OCI-LY3 (cell line): ENCODE measurements at regions not wholly inside any gene's neighbourhood (a gene's known extent, or its start where the extent isn't known, plus 50 kb on each side); places are given as distances from the start of the nearest gene placed in this dataset.
"Not testable (repeated sequence)": the region's sequence is repeated elsewhere in the genome, so short reads cannot be mapped to it uniquely, and the experiment has no call there.

Source experiments
- H2AFZ ChIP-seq: fragments of 200-600, 300-600 bp; shearing (Covaris generic); 2 replicates; pipeline ENCODE4 v1.6.0; 2014; ENCODE audit warnings: antibody characterized with exemption, low read depth, low read length
- H3K27ac ChIP-seq: fragments of 200-600, 300-600 bp; sonication (generic); 2 replicates; pipeline ENCODE4 v1.5.1; 2014; ENCODE audit warnings: mild to moderate bottlenecking, low read length, moderate library complexity, mixed read lengths
- H3K27me3 ChIP-seq: fragments of 200-600, 300-600 bp; sonication (generic); 2 replicates; pipeline ENCODE4 v1.6.1; 2014; ENCODE audit warnings: low read depth, low read length, mixed read lengths
- H3K36me3 ChIP-seq: fragments of 200-600, 300-600 bp; sonication (generic); replicated peaks from 2 replicates; pipeline ENCODE3; 2014; ENCODE audit warnings: low read depth, low read length, mixed read lengths
- H3K4me1 ChIP-seq: fragments of 300-600, 200-600 bp; sonication (generic); 2 replicates; pipeline ENCODE4 v1.6.1; 2014; ENCODE audit warnings: low read length, mixed read lengths
- H3K4me2 ChIP-seq: fragments of 200-600, 300-600 bp; sonication (generic); 2 replicates; pipeline ENCODE4 v1.6.1; 2014; ENCODE audit warnings: low read length, mixed read lengths
- H3K4me3 ChIP-seq: fragments of 300-600, 200-600 bp; sonication (generic); 2 replicates; pipeline ENCODE4 v1.5.1; 2014; ENCODE audit warnings: antibody characterized with exemption, mild to moderate bottlenecking, low read length, moderate library complexity
- H3K79me2 ChIP-seq: fragments of 300-600, 200-600 bp; shearing (Covaris generic); 2 replicates; pipeline ENCODE4 v1.6.1; 2014; ENCODE audit warnings: mild to moderate bottlenecking, low read length, mixed read lengths
- H3K9ac ChIP-seq: fragments of 300-600, 200-600 bp; shearing (Covaris generic); 2 replicates; pipeline ENCODE4 v1.6.0; 2014; ENCODE audit warnings: mild to moderate bottlenecking, low read length, moderate library complexity
- H3K9me3 ChIP-seq: fragments of 200-600, 300-600 bp; shearing (Covaris generic); 2 replicates; pipeline ENCODE4 v1.6.1; 2014; ENCODE audit warnings: low read length, mixed read lengths; ENCODE audit not compliant: insufficient read depth
- H4K20me1 ChIP-seq: fragments of 200-600, 300-600 bp; sonication (generic); 2 replicates; pipeline ENCODE4 v1.6.1; 2016; ENCODE audit warnings: low read length, mixed read lengths; ENCODE audit not compliant: insufficient read depth
- CTCF ChIP-seq: fragments of 200-600, 300-600 bp; sonication (generic); IDR thresholded peaks from 2 replicates; pipeline ENCODE4 v1.5.1; 2014; ENCODE audit warnings: antibody characterized with exemption, low read length, low read depth
- EZH2phosphoT487 ChIP-seq: fragments of 200-600 bp; shearing (Covaris generic); IDR thresholded peaks from 2 replicates; pipeline ENCODE4 v1.6.1; 2018; ENCODE audit warnings: antibody characterized with exemption, mixed run types, low read depth

GRCh38 chr12:113534555-113534954, 62.9 kb upstream of the LHX5 start:
- Histone ChIP-seq H4K20me1 (no peaks in the 10 kb centered on the region), H3K27me3 (peaks cover 17% of the 10 kb centered on the region; the same call in 1 of the 2 replicates), H2AFZ (no peak overlapping the region), H3K9ac (no peak overlapping the region), H3K36me3 (no peaks in the 10 kb centered on the region), H3K27ac (no peak overlapping the region), H3K9me3 (no peaks in the 10 kb centered on the region), H3K4me3 (no peak overlapping the region), H3K4me1 (no peaks in the 10 kb centered on the region), H3K79me2 (no peaks in the 10 kb centered on the region), H3K4me2 (no peak overlapping the region)
- TF ChIP-seq EZH2phosphoT487 (no peak), CTCF (no peak)

DNA sequence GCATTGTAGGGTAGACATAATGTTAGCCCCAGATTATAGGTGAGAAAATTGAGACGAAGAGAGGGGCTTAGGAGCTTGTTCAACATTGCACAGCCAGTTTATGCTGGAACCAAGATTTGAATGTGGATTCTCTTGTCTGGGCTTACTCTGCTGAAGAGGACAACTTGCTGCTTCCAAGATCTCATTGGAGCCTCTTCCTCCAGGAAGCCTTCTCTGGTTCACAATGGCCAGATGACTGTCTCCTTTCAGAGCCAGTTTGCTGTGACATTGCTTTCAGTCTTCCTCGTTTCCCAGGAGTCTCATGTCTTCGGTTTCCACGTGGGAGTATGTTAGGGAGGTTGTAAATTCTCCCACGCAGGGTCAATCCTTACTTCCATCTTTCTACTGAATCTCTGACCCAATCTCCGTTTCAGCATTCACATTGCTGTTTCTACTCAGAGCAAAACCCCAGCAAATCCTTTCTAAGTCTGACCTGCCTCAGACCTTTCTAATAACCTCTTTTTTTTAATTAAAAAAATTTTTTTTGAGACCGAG, 62.2 kb upstream of the LHX5 start:
- no peaks in the 10 kb centered on the region for H3K36me3 ChIP-seq
- H3K4me1 ChIP-seq, result no peaks in the 10 kb centered on the region
- H3K9ac ChIP-seq, result no peak overlapping the region
- H3K9me3 ChIP-seq, result no peaks in the 10 kb centered on the region
- no peak overlapping the region for H2AFZ ChIP-seq
- TF ChIP-seq CTCF (no peak), EZH2phosphoT487 (no peak)
- H3K27ac ChIP-seq, result no peak overlapping the region
- H4K20me1 ChIP-seq, result no peaks in the 10 kb centered on the region
- H3K27me3 ChIP-seq, result peaks cover 17% of the 10 kb centered on the region; the same call in 1 of the 2 replicates
- no peaks in the 10 kb centered on the region for H3K79me2 ChIP-seq
- H3K4me3 ChIP-seq, result no peak overlapping the region
- H3K4me2 ChIP-seq, result no peak overlapping the region

GRCh38 chr12:113532292-113532691, 60.6 kb upstream of the LHX5 start:
- Histone ChIP-seq H3K27me3 (peaks cover 28% of the 10 kb centered on the region; the same call in 1 of the 2 replicates), H3K27ac (no peak overlapping the region), H3K9me3 (no peaks in the 10 kb centered on the region)

DNA sequence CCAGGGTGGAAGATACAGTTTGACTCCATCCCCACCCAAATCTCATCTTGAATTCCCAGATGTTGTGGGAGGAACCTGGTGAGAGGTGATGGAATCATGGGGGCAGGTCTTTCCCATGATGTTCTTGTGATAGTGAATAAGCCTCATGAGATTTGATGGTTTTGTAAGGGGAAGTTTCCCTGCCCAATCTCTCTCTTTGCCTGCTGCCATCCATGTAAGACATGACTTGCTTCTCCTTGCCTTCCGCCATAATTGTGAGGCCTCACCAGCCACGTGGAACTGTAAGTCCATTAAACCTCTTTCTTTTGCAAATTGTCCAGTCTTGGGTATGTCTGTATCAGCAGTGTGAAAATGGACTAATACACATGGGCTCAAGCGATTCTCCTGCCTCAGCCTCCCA, 59.4 kb upstream of the LHX5 start:
- H3K4me1 ChIP-seq, H3K36me3 ChIP-seq, H2AFZ ChIP-seq, H3K4me2 ChIP-seq, H4K20me1 ChIP-seq, H3K9ac ChIP-seq, H3K4me3 ChIP-seq, H3K27ac ChIP-seq, H3K79me2 ChIP-seq, H3K9me3 ChIP-seq: not testable (repeated sequence)
- peaks cover 29% of the 10 kb centered on the region; the same call in 1 of the 2 replicates for H3K27me3 ChIP-seq

More at GRCh38 chr12:113532292-113532691, 60.6 kb upstream of the LHX5 start:
- Histone ChIP-seq H3K9ac (no peak overlapping the region), H2AFZ (no peak overlapping the region), H3K4me3 (no peak overlapping the region), H3K36me3 (no peaks in the 10 kb centered on the region), H3K4me2 (no peak overlapping the region), H3K79me2 (no peaks in the 10 kb centered on the region), H3K4me1 (no peaks in the 10 kb centered on the region), H4K20me1 (no peaks in the 10 kb centered on the region)
- TF ChIP-seq EZH2phosphoT487 (no peak), CTCF (no peak)
